Effector memory CD4-positive, alpha-beta T cell (primary cell): ENCODE measurements at regions not wholly inside any gene's neighbourhood (a gene's known extent, or its start where the extent isn't known, plus 50 kb on each side); places are given as distances from the start of the nearest gene placed in this dataset.

Source experiments
- DNase-seq, 3 donors: peaks; one replicate each; pipeline ENCODE4 v3.0.0-alpha.2; 2020
- H3K27ac ChIP-seq: 2 replicates; pipeline ENCODE4 v1.7.0; 2013; ENCODE audit warnings: mild to moderate bottlenecking, low read length, moderate library complexity; ENCODE audit not compliant: insufficient read depth, poor library complexity, severe bottlenecking
- H3K27me3 ChIP-seq: replicated peaks from 2 replicates; pipeline ENCODE4 v1.7.0; 2013; ENCODE audit warnings: mild to moderate bottlenecking, low read length; ENCODE audit not compliant: insufficient read depth, control insufficient read depth, poor library complexity, severe bottlenecking
- H3K36me3 ChIP-seq: 2 replicates; pipeline ENCODE4 v1.7.0; 2013; ENCODE audit warnings: mild to moderate bottlenecking, low read length, moderate library complexity; ENCODE audit not compliant: control insufficient read depth, insufficient read depth
- H3K4me1 ChIP-seq: 2 replicates; pipeline ENCODE4 v1.7.0; 2013; ENCODE audit warnings: low read length, mild to moderate bottlenecking; ENCODE audit not compliant: control insufficient read depth, insufficient read depth, poor library complexity, severe bottlenecking
- H3K4me3 ChIP-seq: 2 replicates; pipeline ENCODE4 v1.7.0; 2013; ENCODE audit warnings: low read length, low read depth, mild to moderate bottlenecking; ENCODE audit not compliant: insufficient read depth, poor library complexity, severe bottlenecking
- H3K9me3 ChIP-seq: 2 replicates; pipeline ENCODE4 v1.7.0; 2013; ENCODE audit warnings: mild to moderate bottlenecking, low read length, moderate library complexity; ENCODE audit not compliant: control insufficient read depth

GRCh38 chr14:71181215-71182003, 274.1 kb downstream of the PCNX1 start:
- H3K9me3 ChIP-seq: no peaks in the 10 kb centered on the region
- H3K27ac ChIP-seq: no peak overlapping the region
- H3K27me3 ChIP-seq: no peaks in the 10 kb centered on the region
- no peaks in the 10 kb centered on the region for H3K4me1 ChIP-seq
- no peak overlapping the region for H3K4me3 ChIP-seq
- H3K36me3 ChIP-seq: no peaks in the 10 kb centered on the region
- no peak for DNase-seq

- Histone ChIP-seq H3K9me3 (no peaks in the 10 kb centered on the region), H3K27me3 (no peaks in the 10 kb centered on the region), H3K36me3 (no peaks in the 10 kb centered on the region), H3K27ac (no peak overlapping the region), H3K4me1 (no peaks in the 10 kb centered on the region), H3K4me3 (no peak overlapping the region)
- no peak for DNase-seq
These were observed 276.8 kb downstream of the PCNX1 start for GRCh38 chr14:71183876-71184689.

- Histone ChIP-seq H3K27ac (no peak overlapping the region), H3K4me3 (no peak overlapping the region), H3K9me3 (no peaks in the 10 kb centered on the region), H3K27me3 (no peaks in the 10 kb centered on the region), H3K36me3 (no peaks in the 10 kb centered on the region), H3K4me1 (no peaks in the 10 kb centered on the region)
- DNase-seq: no peak
These were observed 278.4 kb downstream of the PCNX1 start for GRCh38 chr14:71185637-71186036.

- no peak for DNase-seq
- no peaks in the 10 kb centered on the region for H3K27me3 ChIP-seq
These were observed 280.5 kb downstream of the PCNX1 start for GRCh38 chr14:71187633-71188356.

GRCh38 chr14:71190770-71191374, 283.6 kb downstream of the PCNX1 start:
- Histone ChIP-seq H3K4me3 (no peak overlapping the region), H3K27me3 (no peaks in the 10 kb centered on the region), H3K9me3 (no peaks in the 10 kb centered on the region), H3K36me3 (no peaks in the 10 kb centered on the region), H3K4me1 (no peaks in the 10 kb centered on the region), H3K27ac (no peak overlapping the region)
- no peak for DNase-seq

More at GRCh38 chr14:71187633-71188356, 280.5 kb downstream of the PCNX1 start:
- no peaks in the 10 kb centered on the region for H3K4me1 ChIP-seq
- no peaks in the 10 kb centered on the region for H3K36me3 ChIP-seq
- no peak overlapping the region for H3K27ac ChIP-seq
- H3K4me3 ChIP-seq: no peak overlapping the region
- no peaks in the 10 kb centered on the region for H3K9me3 ChIP-seq

- Histone ChIP-seq H3K36me3 (no peaks in the 10 kb centered on the region), H3K4me3 (no peak overlapping the region), H3K9me3 (no peaks in the 10 kb centered on the region), H3K4me1 (no peaks in the 10 kb centered on the region), H3K27me3 (no peaks in the 10 kb centered on the region), H3K27ac (no peak overlapping the region)
- no peak for DNase-seq
These were observed 286.4 kb downstream of the PCNX1 start for GRCh38 chr14:71193663-71194062.

- Histone ChIP-seq H3K27ac (no peak overlapping the region), H3K36me3 (no peaks in the 10 kb centered on the region), H3K4me1 (no peaks in the 10 kb centered on the region)
These were observed 287.0 kb downstream of the PCNX1 start for GRCh38 chr14:71194251-71194650.

GRCh38 chr14:71196921-71197320, 289.7 kb downstream of the PCNX1 start:
- no peak for DNase-seq

More at GRCh38 chr14:71194251-71194650, 287.0 kb downstream of the PCNX1 start:
- no peaks in the 10 kb centered on the region for H3K9me3 ChIP-seq
- no peak for DNase-seq
- no peaks in the 10 kb centered on the region for H3K27me3 ChIP-seq
- H3K4me3 ChIP-seq: no peak overlapping the region

GRCh38 chr14:71198687-71199086, 291.4 kb downstream of the PCNX1 start:
- Histone ChIP-seq H3K27me3 (no peaks in the 10 kb centered on the region), H3K9me3 (no peaks in the 10 kb centered on the region), H3K4me3 (no peak overlapping the region), H3K4me1 (no peaks in the 10 kb centered on the region), H3K36me3 (no peaks in the 10 kb centered on the region), H3K27ac (no peak overlapping the region)
- no peak for DNase-seq

More at GRCh38 chr14:71196921-71197320, 289.7 kb downstream of the PCNX1 start:
- Histone ChIP-seq H3K4me3 (no peak overlapping the region), H3K27ac (no peak overlapping the region), H3K36me3 (no peaks in the 10 kb centered on the region), H3K4me1 (no peaks in the 10 kb centered on the region), H3K27me3 (no peaks in the 10 kb centered on the region), H3K9me3 (no peaks in the 10 kb centered on the region)
